ENCODE measurements at regions not wholly inside any gene's neighbourhood (a gene's known extent, or its start where the extent isn't known, plus 50 kb on each side); places are given as distances from the start of the nearest gene placed in this dataset.

- TF ChIP-seq CTCF (IDR thresholded peaks at IDR 0.05) (no peak), EZH2 (IDR thresholded peaks at IDR 0.05) (no peak)
Measured at GRCh38 chr20:51091406-51092195, 68.7 kb upstream of the KCNG1 start.
